ENCODE measurements at regions not wholly inside any gene's neighbourhood (a gene's known extent, or its start where the extent isn't known, plus 50 kb on each side); places are given as distances from the start of the nearest gene placed in this dataset.
"Not testable (repeated sequence)": the region's sequence is repeated elsewhere in the genome, so short reads cannot be mapped to it uniquely, and the experiment has no call there.

DNA sequence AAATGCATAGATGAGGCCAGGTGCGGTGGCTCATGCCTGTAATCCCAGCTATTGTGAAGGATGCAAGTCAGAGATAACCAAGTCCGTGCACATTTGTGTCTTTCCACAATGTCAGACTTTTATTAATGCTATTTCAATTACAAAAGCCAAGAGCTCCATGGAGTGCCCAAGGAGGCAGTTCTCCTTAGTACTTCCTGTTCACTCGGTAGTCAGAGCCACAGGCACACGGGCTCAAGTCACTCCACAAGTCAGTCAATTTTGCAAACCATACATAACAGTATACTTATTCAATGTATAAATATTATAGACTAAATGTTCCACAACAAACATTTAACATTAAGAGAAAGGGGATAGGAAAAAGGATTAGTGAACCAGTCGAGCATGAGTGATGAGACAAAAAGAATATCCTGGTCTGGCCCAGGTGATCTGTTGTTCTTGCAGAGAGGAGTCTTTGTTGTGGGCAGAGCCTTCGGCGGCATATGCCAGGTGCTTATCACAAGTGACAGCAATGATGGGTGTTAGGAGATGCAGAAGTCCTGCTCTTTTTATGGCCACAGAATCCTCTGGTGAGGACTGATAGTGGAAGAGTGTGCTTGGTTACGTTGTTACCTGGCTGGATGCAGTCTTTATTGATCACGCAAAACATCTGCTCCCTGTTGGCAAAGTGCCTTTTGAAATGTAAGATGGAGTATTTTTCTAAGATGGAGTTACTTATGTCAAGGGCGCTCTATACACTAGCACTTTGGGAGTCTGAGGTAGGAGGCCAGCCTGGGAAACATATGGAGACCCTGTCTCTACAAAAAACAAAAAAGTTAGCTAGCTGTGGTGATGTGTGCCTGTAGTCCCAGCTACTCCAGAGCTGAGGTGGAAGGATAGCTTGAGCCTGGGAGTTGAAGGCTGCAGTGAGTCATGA, 167.0 kb upstream of the FBXL17 start:
- no peak for DNase-seq (ENCODE audit: extremely low spot score)
- POLR2A ChIA-PET = no interaction called here
- TF ChIP-seq CTCF (IDR thresholded peaks at IDR 0.05; ENCODE audit: control extremely low read depth, extremely low read depth, low read depth, missing control alignments) = no peak
- CTCF ChIA-PET = no interaction called here

DNA sequence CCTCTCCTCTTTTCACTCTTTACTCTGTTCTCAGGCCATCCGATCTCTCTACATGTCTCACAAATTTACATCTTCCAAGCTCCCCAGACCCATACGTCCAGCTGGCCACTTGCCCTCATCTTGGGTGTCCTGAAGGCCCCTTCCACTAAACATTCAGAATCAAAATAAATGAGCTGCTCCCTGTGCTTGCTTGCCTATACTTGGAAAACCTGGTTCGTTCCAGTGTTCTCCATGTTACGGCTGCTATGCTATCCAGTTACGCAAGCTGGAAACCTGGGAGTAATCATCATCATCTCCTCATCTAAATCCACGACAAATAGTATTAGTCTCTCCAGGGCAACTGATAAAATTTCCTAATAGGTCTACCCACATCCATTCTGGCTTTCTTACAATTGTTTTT, 165.0 kb upstream of the FBXL17 start:
- ChIA-PET CTCF (no interaction called here), POLR2A (no interaction called here)
- TF ChIP-seq CTCF (IDR thresholded peaks at IDR 0.05; ENCODE audit: control extremely low read depth, extremely low read depth, low read depth, missing control alignments) = no peak
- DNase-seq (ENCODE audit: extremely low spot score) = no peak

GRCh38 chr5:108545301-108545700, 163.4 kb upstream of the FBXL17 start:
- ChIA-PET CTCF (no interaction called here), POLR2A (no interaction called here)
- DNase-seq (ENCODE audit: extremely low spot score) = no peak
- TF ChIP-seq CTCF (IDR thresholded peaks at IDR 0.05; ENCODE audit: control extremely low read depth, extremely low read depth, low read depth, missing control alignments) = no peak

DNA sequence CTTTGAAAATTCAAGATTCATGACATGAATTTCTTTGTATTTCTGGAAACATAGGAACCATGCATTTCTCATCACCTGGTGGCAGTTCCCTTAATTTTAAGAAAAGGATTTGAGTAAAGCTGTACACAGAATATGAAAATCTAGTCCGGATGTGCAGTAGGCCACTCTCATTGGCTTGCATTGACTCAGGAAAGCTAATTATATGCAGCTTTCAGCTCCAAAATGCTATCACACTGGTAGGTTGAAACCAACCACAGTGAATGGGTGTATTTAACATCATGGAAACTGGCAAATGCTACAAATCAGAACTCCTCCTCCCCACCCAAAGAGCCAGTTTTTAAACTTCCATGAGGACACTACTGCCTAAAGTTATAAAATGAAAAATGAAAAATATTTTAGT, 161.6 kb upstream of the FBXL17 start:
- DNase-seq (ENCODE audit: extremely low spot score) = no peak
- CTCF ChIA-PET = interaction anchor here (1.0 to 1.7 kb wide), 4 partner anchors 14 to 24 kb away, joined by 3 to 6 read pairs (median 4); no protein-coding TSS in a partner anchor
- POLR2A ChIA-PET = no interaction called here
- no peak for TF ChIP-seq CTCF (IDR thresholded peaks at IDR 0.05; ENCODE audit: control extremely low read depth, extremely low read depth, low read depth, missing control alignments)

DNA sequence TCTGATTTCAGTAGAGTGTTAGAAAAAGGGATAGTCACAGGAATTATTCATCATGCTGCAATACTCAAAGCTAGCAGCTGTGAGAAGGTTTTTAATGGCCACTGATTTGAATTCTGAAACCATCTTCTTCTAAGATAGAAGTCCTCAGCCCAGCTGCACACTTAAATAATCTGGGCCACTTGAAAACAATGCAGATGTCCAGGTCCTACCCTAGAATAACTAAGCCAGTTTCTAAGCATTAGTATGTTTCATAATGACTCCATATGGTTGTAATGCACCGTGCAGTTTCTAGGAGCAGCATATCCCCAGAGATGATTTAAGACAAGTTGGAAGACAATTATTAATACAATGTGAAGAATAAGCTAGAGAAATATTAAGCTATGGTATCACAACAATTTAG, 159.9 kb upstream of the FBXL17 start:
- POLR2A ChIA-PET = no interaction called here
- peak; percentile 20 for DNase-seq (ENCODE audit: extremely low spot score)
- no peak for TF ChIP-seq CTCF (IDR thresholded peaks at IDR 0.05; ENCODE audit: control extremely low read depth, extremely low read depth, low read depth, missing control alignments)
- CTCF ChIA-PET = interaction anchor here (1.0 to 1.7 kb wide), 2 partner anchors 10 to 18 kb away, joined by 4 to 5 read pairs; no protein-coding TSS in a partner anchor

DNA sequence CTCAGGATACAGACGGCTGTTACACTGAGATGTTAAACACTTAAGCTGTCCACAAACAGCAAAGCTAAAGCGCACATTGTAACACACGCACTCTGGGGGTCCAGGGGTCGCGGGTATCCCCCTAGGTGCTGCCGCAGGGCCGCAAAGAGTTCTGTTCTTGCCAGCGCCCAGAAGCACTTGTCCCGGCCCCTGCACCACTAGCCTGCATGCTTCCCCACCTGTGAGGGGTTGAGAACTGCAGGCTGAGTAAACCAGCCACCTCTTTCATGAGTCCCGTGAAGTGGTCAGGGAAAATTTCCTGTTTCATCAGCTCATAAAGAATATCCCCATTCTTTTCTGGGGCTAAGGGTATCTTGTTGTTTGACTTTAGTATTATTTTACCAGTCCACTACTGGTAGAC, 154.4 kb upstream of the FBXL17 start:
- CTCF ChIA-PET = interaction anchor here (0.9 to 1.2 kb wide), 2 partner anchors 13 to 15 kb away, joined by 3 to 4 read pairs; no protein-coding TSS in a partner anchor
- POLR2A ChIA-PET = no interaction called here
- DNase-seq (ENCODE audit: extremely low spot score) = no peak
- TF ChIP-seq CTCF (IDR thresholded peaks at IDR 0.05; ENCODE audit: control extremely low read depth, extremely low read depth, low read depth, missing control alignments) = no peak

DNA sequence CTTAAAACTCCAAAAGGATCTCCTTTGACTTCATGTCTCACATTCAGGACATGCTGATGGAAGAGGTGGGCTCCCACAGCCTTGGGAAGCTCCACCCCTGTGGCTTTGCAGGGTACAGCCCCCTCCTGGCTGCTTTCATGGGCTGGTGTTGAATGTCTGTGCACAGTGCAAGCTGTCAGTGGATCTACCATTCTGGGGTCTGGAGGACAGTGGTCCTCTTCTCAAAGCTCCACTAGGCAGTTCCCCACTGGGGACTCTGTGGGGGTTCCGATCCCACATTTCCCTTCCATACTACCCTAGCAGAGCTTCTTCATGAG, 150.2 kb upstream of the FBXL17 start:
- POLR2A ChIA-PET; DNase-seq (ENCODE audit: extremely low spot score): not testable (repeated sequence)
- CTCF ChIA-PET = interaction anchor here (1.3 to 1.9 kb wide), 4 partner anchors 9 to 110 kb away, joined by 4 to 8 read pairs (median 4); no protein-coding TSS in a partner anchor

All from GM10248 (cell line).